ENCODE measurements at regions not wholly inside any gene's neighbourhood (a gene's known extent, or its start where the extent isn't known, plus 50 kb on each side); places are given as distances from the start of the nearest gene placed in this dataset. TPM values are rescaled to one million over a fixed set of nuclear protein-coding genes. Genes with fewer than 3 reads are reported as not detected.
"Not testable (repeated sequence)": the region's sequence is repeated elsewhere in the genome, so short reads cannot be mapped to it uniquely, and the experiment has no call there.

DNA sequence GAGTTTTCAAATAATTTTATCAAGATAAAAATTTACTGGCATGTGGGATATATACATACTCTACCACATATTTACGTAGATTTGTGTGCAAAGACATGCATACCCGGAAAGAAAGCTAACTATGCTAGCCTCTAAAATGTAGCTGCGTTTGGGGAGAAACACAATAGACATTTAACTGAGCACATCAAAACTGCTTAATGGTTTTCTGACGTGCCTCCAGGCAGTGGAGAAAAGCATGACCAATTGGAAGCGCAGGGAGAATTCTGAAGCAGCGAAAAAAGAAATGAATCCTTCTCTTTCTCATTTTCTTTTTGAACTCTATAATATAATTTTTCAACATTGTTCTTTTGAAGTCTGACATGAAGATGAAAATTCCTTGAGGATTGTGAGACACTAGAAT is 60.3 kb upstream of the LYZL1 start:
- TF ChIP-seq POLR2AphosphoS5 (IDR thresholded peaks at IDR 0.05; ENCODE audit: insufficient read depth in 1 of 2, low read depth in 1 of 2) (no peak), POLR2A (IDR thresholded peaks at IDR 0.05) (no peak)
- TF ChIP-seq, protein P1, sequence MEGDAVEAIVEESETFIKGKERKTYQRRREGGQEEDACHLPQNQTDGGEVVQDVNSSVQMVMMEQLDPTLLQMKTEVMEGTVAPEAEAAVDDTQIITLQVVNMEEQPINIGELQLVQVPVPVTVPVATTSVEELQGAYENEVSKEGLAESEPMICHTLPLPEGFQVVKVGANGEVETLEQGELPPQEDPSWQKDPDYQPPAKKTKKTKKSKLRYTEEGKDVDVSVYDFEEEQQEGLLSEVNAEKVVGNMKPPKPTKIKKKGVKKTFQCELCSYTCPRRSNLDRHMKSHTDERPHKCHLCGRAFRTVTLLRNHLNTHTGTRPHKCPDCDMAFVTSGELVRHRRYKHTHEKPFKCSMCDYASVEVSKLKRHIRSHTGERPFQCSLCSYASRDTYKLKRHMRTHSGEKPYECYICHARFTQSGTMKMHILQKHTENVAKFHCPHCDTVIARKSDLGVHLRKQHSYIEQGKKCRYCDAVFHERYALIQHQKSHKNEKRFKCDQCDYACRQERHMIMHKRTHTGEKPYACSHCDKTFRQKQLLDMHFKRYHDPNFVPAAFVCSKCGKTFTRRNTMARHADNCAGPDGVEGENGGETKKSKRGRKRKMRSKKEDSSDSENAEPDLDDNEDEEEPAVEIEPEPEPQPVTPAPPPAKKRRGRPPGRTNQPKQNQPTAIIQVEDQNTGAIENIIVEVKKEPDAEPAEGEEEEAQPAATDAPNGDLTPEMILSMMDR (IDR thresholded peaks at IDR 0.05): no peak
- H3K27ac ChIP-seq: no peak overlapping the region
- H3K27me3 ChIP-seq: no peaks in the 10 kb centered on the region

DNA sequence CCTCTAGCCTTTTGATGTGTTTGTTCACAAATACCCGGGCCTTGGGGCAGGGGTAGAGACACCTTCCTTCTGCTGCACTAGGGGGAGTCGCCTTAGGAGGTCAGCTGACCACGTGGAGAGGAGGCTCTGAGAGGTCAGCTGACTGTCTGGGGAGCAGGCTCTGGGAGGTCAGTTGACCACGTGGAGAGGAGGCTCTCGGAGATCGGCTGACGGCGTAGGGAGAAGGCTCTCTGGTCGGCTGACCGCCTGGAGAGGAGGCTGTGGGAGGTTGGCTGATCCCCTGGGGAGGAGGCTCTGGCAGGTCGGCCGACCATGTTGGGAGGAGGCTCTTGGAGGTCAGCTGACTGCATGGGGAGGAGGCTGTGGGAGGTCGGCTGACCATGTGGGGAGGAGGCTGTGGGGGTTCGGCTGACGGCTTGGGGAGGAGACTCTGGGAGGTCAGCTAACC is 59.6 kb upstream of the LYZL1 start:
- Histone ChIP-seq H3K27ac (no peak overlapping the region), H3K4me3 (no peak overlapping the region), H3K36me3 (no peaks in the 10 kb centered on the region), H3K9me3 (no peaks in the 10 kb centered on the region), H3K4me1 (no peaks in the 10 kb centered on the region), H3K27me3 (no peaks in the 10 kb centered on the region)
- intact Hi-C loops (cut with DNase I): no loop called here
- TF ChIP-seq POLR2AphosphoS5 (IDR thresholded peaks at IDR 0.05; ENCODE audit: insufficient read depth in 1 of 2, low read depth in 1 of 2) (no peak), POLR2A (IDR thresholded peaks at IDR 0.05) (no peak)
- TF ChIP-seq, protein P1 (IDR thresholded peaks at IDR 0.05): no peak
- no peak for DNase-seq (ENCODE audit: extremely low spot score in 2 of 2)

More for the DNA sequence above, 60.3 kb upstream of the LYZL1 start:
- H3K4me1 ChIP-seq: no peaks in the 10 kb centered on the region
- no peaks in the 10 kb centered on the region for H3K36me3 ChIP-seq
- intact Hi-C loops (cut with DNase I): no loop called here
- no peak overlapping the region for H3K4me3 ChIP-seq
- no peak for DNase-seq (ENCODE audit: extremely low spot score in 2 of 2)
- H3K9me3 ChIP-seq: no peaks in the 10 kb centered on the region

DNA sequence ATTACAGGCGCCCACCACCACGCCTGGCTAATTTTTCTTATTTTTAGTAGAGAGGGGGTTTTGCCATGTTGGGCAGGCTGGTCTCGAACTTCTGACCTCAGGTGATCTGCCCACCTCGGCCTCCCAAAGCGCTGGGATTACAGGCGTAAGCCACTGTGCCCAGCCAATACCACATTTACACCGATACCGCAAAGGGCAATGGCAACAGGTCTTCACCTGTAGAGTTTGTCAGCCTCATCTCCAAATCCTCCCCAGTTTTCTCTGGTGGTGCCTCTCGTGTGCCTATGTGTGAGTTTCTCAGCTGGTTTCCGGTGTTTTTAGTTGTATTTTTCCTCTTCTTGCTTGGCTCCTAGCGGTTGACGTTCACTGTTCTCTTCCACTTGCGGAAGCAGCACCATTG is 52.0 kb upstream of the LYZL1 start:
- H3K4me3 ChIP-seq; H3K27me3 ChIP-seq; H3K36me3 ChIP-seq; intact Hi-C loops (cut with DNase I); H3K4me1 ChIP-seq; H3K27ac ChIP-seq; H3K9me3 ChIP-seq; DNase-seq (ENCODE audit: extremely low spot score in 2 of 2): not testable (repeated sequence)

DNA sequence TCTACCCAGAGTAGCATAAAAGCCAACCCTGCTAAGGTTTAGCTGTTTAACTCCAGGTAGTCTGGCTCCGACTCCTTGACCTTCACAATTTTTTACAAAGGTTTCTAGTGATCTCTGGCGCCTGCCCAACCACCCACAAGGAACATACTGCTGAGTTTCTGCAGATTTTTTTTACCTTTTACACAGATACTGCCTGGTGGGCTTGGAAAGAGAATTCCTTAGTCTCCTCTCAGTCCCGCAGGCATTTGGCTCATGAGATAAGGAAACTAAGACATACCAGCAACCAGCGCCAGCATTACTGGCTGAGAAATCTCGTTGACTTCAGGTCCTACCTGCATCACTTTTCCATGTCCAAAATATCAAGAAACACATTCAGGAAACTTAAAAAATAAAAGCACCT is 51.1 kb upstream of the LYZL1 start:
- intact Hi-C loops (cut with DNase I): no loop called here
- DNase-seq (ENCODE audit: extremely low spot score in 2 of 2): no peak
- H3K4me3 ChIP-seq: no peak overlapping the region
- H3K36me3 ChIP-seq: no peaks in the 10 kb centered on the region
- H3K4me1 ChIP-seq: no peaks in the 10 kb centered on the region
- H3K9me3 ChIP-seq: no peaks in the 10 kb centered on the region
- H3K27me3 ChIP-seq: no peaks in the 10 kb centered on the region
- TF ChIP-seq POLR2AphosphoS5 (IDR thresholded peaks at IDR 0.05; ENCODE audit: insufficient read depth in 1 of 2, low read depth in 1 of 2) (no peak), POLR2A (IDR thresholded peaks at IDR 0.05) (no peak)
- TF ChIP-seq, protein P1 (IDR thresholded peaks at IDR 0.05): no peak
- H3K27ac ChIP-seq: no peak overlapping the region

DNA sequence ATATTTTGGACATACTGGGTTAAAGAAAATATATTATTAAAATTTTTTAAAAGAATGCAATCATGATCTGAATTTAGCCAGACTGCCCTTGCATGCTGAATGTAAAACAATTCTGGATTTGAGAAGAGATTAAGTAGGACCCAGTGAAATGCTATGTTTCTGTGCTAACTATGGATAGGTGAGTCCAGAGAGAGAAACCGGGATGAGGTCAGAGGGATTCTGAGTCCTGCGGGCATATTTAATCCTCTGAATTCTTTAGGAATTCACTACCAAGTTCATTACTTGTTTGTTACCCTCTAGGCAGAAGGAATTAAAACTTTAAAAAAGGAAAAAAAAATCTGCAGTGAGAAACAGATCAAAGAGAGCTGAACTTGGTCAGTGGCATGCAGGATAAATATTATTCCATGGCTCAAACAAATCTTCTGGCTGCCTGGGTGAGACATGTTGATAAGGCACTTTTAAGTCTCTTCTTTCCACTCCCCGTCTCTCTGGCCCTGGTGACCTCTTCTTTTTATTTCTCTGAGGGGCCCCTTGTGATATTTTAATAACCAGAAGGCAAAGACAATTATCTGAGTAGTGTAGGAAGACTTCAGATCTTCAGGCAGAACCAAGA is 50.2 kb upstream of the LYZL1 start:
- Histone ChIP-seq H3K27me3 (no peaks in the 10 kb centered on the region), H3K9me3 (no peaks in the 10 kb centered on the region), H3K36me3 (no peaks in the 10 kb centered on the region), H3K4me3 (no peak overlapping the region), H3K4me1 (no peaks in the 10 kb centered on the region), H3K27ac (no peak overlapping the region)
- DNase-seq (ENCODE audit: extremely low spot score in 2 of 2): no peak
- TF ChIP-seq, protein P1 (IDR thresholded peaks at IDR 0.05): no peak
- TF ChIP-seq POLR2A (IDR thresholded peaks at IDR 0.05) (no peak), POLR2AphosphoS5 (IDR thresholded peaks at IDR 0.05; ENCODE audit: insufficient read depth in 1 of 2, low read depth in 1 of 2) (no peak)
- intact Hi-C loops (cut with DNase I): no loop called here

Small RNA genes in the stretch of these regions (small RNA-seq; reads per million reads assigned to genes)
- not detected for gene AL355376.1
- gene AL355376.2: not detected
- not detected for gene RNA5SP308
- gene RNU6-270P: not detected
